ENCODE measurements at regions not wholly inside any gene's neighbourhood (a gene's known extent, or its start where the extent isn't known, plus 50 kb on each side); places are given as distances from the start of the nearest gene placed in this dataset.

- no peak for TF ChIP-seq TRIM24 (IDR thresholded peaks at IDR 0.05)
- TF ChIP-seq, protein P1, sequence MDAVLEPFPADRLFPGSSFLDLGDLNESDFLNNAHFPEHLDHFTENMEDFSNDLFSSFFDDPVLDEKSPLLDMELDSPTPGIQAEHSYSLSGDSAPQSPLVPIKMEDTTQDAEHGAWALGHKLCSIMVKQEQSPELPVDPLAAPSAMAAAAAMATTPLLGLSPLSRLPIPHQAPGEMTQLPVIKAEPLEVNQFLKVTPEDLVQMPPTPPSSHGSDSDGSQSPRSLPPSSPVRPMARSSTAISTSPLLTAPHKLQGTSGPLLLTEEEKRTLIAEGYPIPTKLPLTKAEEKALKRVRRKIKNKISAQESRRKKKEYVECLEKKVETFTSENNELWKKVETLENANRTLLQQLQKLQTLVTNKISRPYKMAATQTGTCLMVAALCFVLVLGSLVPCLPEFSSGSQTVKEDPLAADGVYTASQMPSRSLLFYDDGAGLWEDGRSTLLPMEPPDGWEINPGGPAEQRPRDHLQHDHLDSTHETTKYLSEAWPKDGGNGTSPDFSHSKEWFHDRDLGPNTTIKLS (IDR thresholded peaks at IDR 0.05; ENCODE audit: borderline replicate concordance, low read depth), result no peak
- TF ChIP-seq FOXK1 (CRISPR knock-in tag; IDR thresholded peaks at IDR 0.05; ENCODE audit: borderline replicate concordance), result no peak
- no peak for TF ChIP-seq SNRNP70 (optimal IDR thresholded peaks at IDR 0.05; ENCODE audit: low read depth, low read length)
- TF ChIP-seq, protein P2, sequence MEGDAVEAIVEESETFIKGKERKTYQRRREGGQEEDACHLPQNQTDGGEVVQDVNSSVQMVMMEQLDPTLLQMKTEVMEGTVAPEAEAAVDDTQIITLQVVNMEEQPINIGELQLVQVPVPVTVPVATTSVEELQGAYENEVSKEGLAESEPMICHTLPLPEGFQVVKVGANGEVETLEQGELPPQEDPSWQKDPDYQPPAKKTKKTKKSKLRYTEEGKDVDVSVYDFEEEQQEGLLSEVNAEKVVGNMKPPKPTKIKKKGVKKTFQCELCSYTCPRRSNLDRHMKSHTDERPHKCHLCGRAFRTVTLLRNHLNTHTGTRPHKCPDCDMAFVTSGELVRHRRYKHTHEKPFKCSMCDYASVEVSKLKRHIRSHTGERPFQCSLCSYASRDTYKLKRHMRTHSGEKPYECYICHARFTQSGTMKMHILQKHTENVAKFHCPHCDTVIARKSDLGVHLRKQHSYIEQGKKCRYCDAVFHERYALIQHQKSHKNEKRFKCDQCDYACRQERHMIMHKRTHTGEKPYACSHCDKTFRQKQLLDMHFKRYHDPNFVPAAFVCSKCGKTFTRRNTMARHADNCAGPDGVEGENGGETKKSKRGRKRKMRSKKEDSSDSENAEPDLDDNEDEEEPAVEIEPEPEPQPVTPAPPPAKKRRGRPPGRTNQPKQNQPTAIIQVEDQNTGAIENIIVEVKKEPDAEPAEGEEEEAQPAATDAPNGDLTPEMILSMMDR (IDR thresholded peaks at IDR 0.05 in 2 of 3, conservative IDR thresholded peaks at IDR 0.05 in 1 of 3; ENCODE audit: insufficient read depth in 2 of 3, low read depth in 1 of 3, low read length in 3 of 3), result no peak
These were observed 64.3 kb upstream of the LRRN1 start for GRCh38 chr3:3734881-3735280.

Measured in K562 (cell line).